IMR-90 (cell line): ENCODE measurements at regions not wholly inside any gene's neighbourhood (a gene's known extent, or its start where the extent isn't known, plus 50 kb on each side); places are given as distances from the start of the nearest gene placed in this dataset.

Source experiments
- ATAC-seq: fragments of 200-7000 bp; cut with Tn5 transposase; 2 replicates; pipeline ENCODE4 v1.9.1; 2020; ENCODE audit warnings: low read depth, mild to moderate bottlenecking, moderate library complexity
- BruUV-seq: library from RNA; stranded (reverse); fragments of 400-500 nt; replicated peaks from 2 replicates; lab custom pipeline; 2021; lab: Mats Ljungman, UMichigan
- CTCF ChIA-PET: fragments of 300-600 bp; formaldehyde crosslinking; extraction: SDS; loops from one replicate; lab custom pipeline; 2021; ENCODE audit warnings: antibody characterized with exemption; lab: Yijun Ruan, JAX
- POLR2A ChIA-PET: fragments of 300-600 bp; sonication (Branson Sonifier 250); formaldehyde crosslinking; loops from one replicate; lab custom pipeline; 2022; ENCODE audit warnings: antibody characterized with exemption; ENCODE audit not compliant: unreplicated experiment; lab: Charles Lee
- DNase-seq: peaks from one replicate; pipeline ENCODE4 v3.0.0; 2013
- H2AFZ ChIP-seq: replicated peaks from 2 replicates; pipeline ENCODE3; 2013; ENCODE audit warnings: low read length, mild to moderate bottlenecking; ENCODE audit not compliant: poor library complexity
- H2AK5ac ChIP-seq: 2 replicates; pipeline ENCODE4 v1.6.1; 2013; ENCODE audit warnings: low read depth, low read length, inconsistent platforms
- H2AK9ac ChIP-seq: replicated peaks from 2 replicates; pipeline ENCODE3; 2013; ENCODE audit warnings: mild to moderate bottlenecking, low read depth, low read length, moderate library complexity; ENCODE audit not compliant: poor library complexity
- H2BK120ac ChIP-seq: 2 replicates; pipeline ENCODE4 v1.6.1; 2013; ENCODE audit warnings: low read depth, low read length, inconsistent platforms
- H2BK15ac ChIP-seq: 3 replicates; pipeline ENCODE4 v1.6.1; 2013; ENCODE audit warnings: low read depth, low read length, inconsistent platforms
- H2BK20ac ChIP-seq: 2 replicates; pipeline ENCODE4 v1.6.1; 2013; ENCODE audit warnings: low read depth, mild to moderate bottlenecking, inconsistent platforms, low read length, moderate library complexity
- H2BK5ac ChIP-seq: 2 replicates; pipeline ENCODE4 v1.6.1; 2013; ENCODE audit warnings: mild to moderate bottlenecking, low read depth, low read length, inconsistent platforms; ENCODE audit not compliant: poor library complexity, severe bottlenecking
- H3K14ac ChIP-seq: replicated peaks from 2 replicates; pipeline ENCODE4 v1.6.1; 2013; ENCODE audit warnings: low read depth, low read length, inconsistent platforms
- H3K18ac ChIP-seq: 2 replicates; pipeline ENCODE4 v1.6.1; 2013; ENCODE audit warnings: low read depth, low read length, control low read depth
- H3K23ac ChIP-seq: 2 replicates; pipeline ENCODE4 v1.6.1; 2013; ENCODE audit warnings: low read depth, low read length, inconsistent platforms
- H3K27ac ChIP-seq: 2 replicates; pipeline ENCODE4 v1.5.1; 2013; ENCODE audit warnings: mild to moderate bottlenecking, control low read depth, low read length; ENCODE audit not compliant: insufficient read depth
- H3K27me3 ChIP-seq: 2 replicates; pipeline ENCODE4 v1.6.1; 2013; ENCODE audit warnings: low read length; ENCODE audit not compliant: control insufficient read depth, insufficient read depth
- H3K36me3 ChIP-seq: 2 replicates; pipeline ENCODE4 v1.6.1; 2013; ENCODE audit warnings: low read length, mixed read lengths; ENCODE audit not compliant: control insufficient read depth, insufficient read depth
- H3K4ac ChIP-seq: 2 replicates; pipeline ENCODE4 v1.6.1; 2013; ENCODE audit warnings: low read depth, low read length, inconsistent platforms
- H3K4me1 ChIP-seq: 2 replicates; pipeline ENCODE4 v1.6.1; 2013; ENCODE audit warnings: low read length, mixed read lengths; ENCODE audit not compliant: control insufficient read depth, insufficient read depth
- H3K4me2 ChIP-seq: 2 replicates; pipeline ENCODE4 v1.6.1; 2013; ENCODE audit warnings: low read depth, mild to moderate bottlenecking, control low read depth, low read length, moderate library complexity
- H3K4me3 ChIP-seq: 2 replicates; pipeline ENCODE4 v1.5.1; 2013; ENCODE audit warnings: low read depth, mild to moderate bottlenecking, control low read depth, low read length, moderate library complexity; ENCODE audit not compliant: insufficient read depth
- H3K56ac ChIP-seq: 2 replicates; pipeline ENCODE4 v1.6.1; 2013; ENCODE audit warnings: low read length, inconsistent platforms; ENCODE audit not compliant: insufficient read depth; ENCODE audit errors: extremely low read depth
- H3K79me1 ChIP-seq, 2 experiments: 2 replicates each; pipeline ENCODE4 v1.6.1; 2013; ENCODE audit warnings: low read length in 2 of 2, inconsistent platforms in 1 of 2, low read depth in 1 of 2
- H3K9ac ChIP-seq: 2 replicates; pipeline ENCODE4 v1.6.1; 2013; ENCODE audit warnings: low read depth, low read length, control low read depth
- H3K9me1 ChIP-seq: 2 replicates; pipeline ENCODE4 v1.6.1; 2013; ENCODE audit warnings: low read length, inconsistent platforms; ENCODE audit not compliant: insufficient read depth
- H3K9me3 ChIP-seq: 2 replicates; pipeline ENCODE4 v1.6.1; 2013; ENCODE audit warnings: low read length; ENCODE audit not compliant: control insufficient read depth, insufficient read depth
- H4K20me1 ChIP-seq: 2 replicates; pipeline ENCODE4 v1.6.1; 2013; ENCODE audit warnings: low read length, inconsistent platforms; ENCODE audit not compliant: insufficient read depth
- H4K5ac ChIP-seq: 2 replicates; pipeline ENCODE4 v1.6.1; 2013; ENCODE audit warnings: mild to moderate bottlenecking, low read depth, low read length, control low read depth
- H4K8ac ChIP-seq, 2 experiments: 2 replicates each; pipeline ENCODE4 v1.6.1; 2013; ENCODE audit warnings: low read depth in 2 of 2, low read length in 2 of 2, control low read depth in 1 of 2, inconsistent platforms in 1 of 2
- H4K91ac ChIP-seq: 2 replicates; pipeline ENCODE4 v1.6.1; 2013; ENCODE audit warnings: low read depth, low read length, inconsistent platforms; ENCODE audit not compliant: insufficient read depth
- BHLHE40 ChIP-seq: fragments of 150-350 bp; IDR thresholded peaks from 2 replicates; pipeline ENCODE4 v1.6.1; 2016; ENCODE audit warnings: mild to moderate bottlenecking, low read depth, low read length
- CEBPB ChIP-seq: IDR thresholded peaks from 2 replicates; pipeline ENCODE4 v1.6.1; 2012; ENCODE audit warnings: low read depth, low read length, improper control_type of control experiment
- CHD1 ChIP-seq: IDR thresholded peaks from 2 replicates; pipeline ENCODE4 v1.6.1; 2012; ENCODE audit warnings: low read depth, low read length, improper control_type of control experiment
- CTCF ChIP-seq: conservative IDR thresholded peaks from 2 replicates; pipeline ENCODE4 v1.5.1; 2012; ENCODE audit warnings: mild to moderate bottlenecking, low read depth, low read length, improper control_type of control experiment
- ELK1 ChIP-seq: fragments of 150-350 bp; IDR thresholded peaks from 2 replicates; pipeline ENCODE4 v1.6.1; 2016; ENCODE audit warnings: low read depth, mild to moderate bottlenecking, low read length, moderate library complexity, borderline replicate concordance
- FOS ChIP-seq: fragments of 150-350 bp; IDR thresholded peaks from 2 replicates; pipeline ENCODE4 v1.6.1; 2016; ENCODE audit warnings: low read depth, low read length
- MAFK ChIP-seq: IDR thresholded peaks from 2 replicates; pipeline ENCODE4 v1.6.1; 2012; ENCODE audit warnings: low read depth, low read length, improper control_type of control experiment
- MAZ ChIP-seq: IDR thresholded peaks from 2 replicates; pipeline ENCODE4 v1.6.1; 2012; ENCODE audit warnings: low read depth, mild to moderate bottlenecking, low read length, improper control_type of control experiment, moderate library complexity, borderline replicate concordance
- MXI1 ChIP-seq: IDR thresholded peaks from 2 replicates; pipeline ENCODE4 v1.6.1; 2012; ENCODE audit warnings: low read depth, mild to moderate bottlenecking, low read length, moderate library complexity, borderline replicate concordance
- NFE2L2 ChIP-seq: fragments of 150-350 bp; IDR thresholded peaks from 2 replicates; pipeline ENCODE4 v1.6.1; 2016; ENCODE audit warnings: low read depth, mild to moderate bottlenecking, low read length
- POLR2A ChIP-seq: IDR thresholded peaks from 2 replicates; pipeline ENCODE4 v1.6.1; 2012; ENCODE audit warnings: mild to moderate bottlenecking, low read depth, low read length
- RAD21 ChIP-seq: IDR thresholded peaks from 2 replicates; pipeline ENCODE4 v1.6.1; 2012; ENCODE audit warnings: low read length, improper control_type of control experiment
- RCOR1 ChIP-seq: IDR thresholded peaks from 2 replicates; pipeline ENCODE4 v1.6.1; 2012; ENCODE audit warnings: mild to moderate bottlenecking, low read length, improper control_type of control experiment; ENCODE audit not compliant: insufficient replicate concordance
- RFX5 ChIP-seq: IDR thresholded peaks from 2 replicates; pipeline ENCODE4 v1.8.0; 2012; ENCODE audit warnings: low read depth, mild to moderate bottlenecking, low read length, moderate library complexity
- SMC3 ChIP-seq: fragments of 150-350 bp; IDR thresholded peaks from 2 replicates; pipeline ENCODE4 v1.6.1; 2016; ENCODE audit warnings: low read depth, mild to moderate bottlenecking, antibody characterized with exemption, low read length, moderate library complexity
- WGBS, 2 experiments: methylation state at CpG; one replicate each; pipeline versions ENCODE4 v1.1.5 to v1.1.7; 2013; ENCODE audit warnings: missing lambda C conversion rate in 2 of 2; ENCODE audit not compliant: insufficient read length in 1 of 2; ENCODE audit errors: extremely low coverage in 2 of 2; 5-methylcytosine and 5-hydroxymethylcytosine counted together
- dilution Hi-C: fragments of 300-500 bp; cut with HindIII; formaldehyde crosslinking; loops from one replicate; pipeline ENCODE4 v1.14.3; 2018; ENCODE audit warnings: low sequenced_read_pairs; ENCODE audit not compliant: unreplicated experiment
- in situ Hi-C: fragments of 300-500 bp; cut with MboI; formaldehyde crosslinking; loops from 3 replicates; pipeline ENCODE4 v1.14.3; 2019; ENCODE audit warnings: low sequenced_read_pairs, inconsistent platforms, mixed read lengths
- intact Hi-C: fragments of 100-400 bp; cut with micrococcal nuclease; formaldehyde crosslinking; loops from 2 replicates; pipeline ENCODE4 v1.10.0; 2022
- TF ChIP-seq, protein P1 (sequence below): fragments of 150-350 bp; IDR thresholded peaks from 2 replicates; pipeline ENCODE4 v1.6.1; 2017; ENCODE audit warnings: mild to moderate bottlenecking, antibody characterized with exemption, low read length, low read depth

GRCh38 chr1:166730299-166730888, 108.9 kb upstream of the POGK start:
- in situ Hi-C loops (no loop called here), intact Hi-C loops (no loop called here), dilution Hi-C loops (no loop called here)
- no peak overlapping the region for H3K27ac ChIP-seq
- H3K23ac ChIP-seq: no peak overlapping the region
- H2BK5ac ChIP-seq: no peak overlapping the region
- H2AFZ ChIP-seq: no peak overlapping the region
- no peak overlapping the region for H4K91ac ChIP-seq
- WGBS, 2 experiments: no CpG with 5 or more reads among the region's 1 CpG
- no peak overlapping the region for H3K4me2 ChIP-seq
- H3K9ac ChIP-seq: no peak overlapping the region
- ChIA-PET POLR2A (no interaction called here), CTCF (no interaction called here)
- H3K14ac ChIP-seq: no peak overlapping the region
- no peak overlapping the region for H2AK9ac ChIP-seq
- ATAC-seq (no peak), DNase-seq (no peak)
- H4K8ac ChIP-seq: no peak overlapping the region
- no peaks in the 10 kb centered on the region for H3K27me3 ChIP-seq
- no peak overlapping the region for H2AK5ac ChIP-seq
- no peaks in the 10 kb centered on the region for H3K79me1 ChIP-seq
- H4K5ac ChIP-seq: no peak overlapping the region
- TF ChIP-seq RAD21 (no peak), ELK1 (no peak), NFE2L2 (no peak), RCOR1 (no peak), CTCF (no peak), MAZ (no peak), BHLHE40 (no peak), RFX5 (no peak), CEBPB (no peak), MAFK (no peak), POLR2A (no peak), MXI1 (no peak), CHD1 (no peak), FOS (no peak), SMC3 (no peak)
- TF ChIP-seq, protein P1, sequence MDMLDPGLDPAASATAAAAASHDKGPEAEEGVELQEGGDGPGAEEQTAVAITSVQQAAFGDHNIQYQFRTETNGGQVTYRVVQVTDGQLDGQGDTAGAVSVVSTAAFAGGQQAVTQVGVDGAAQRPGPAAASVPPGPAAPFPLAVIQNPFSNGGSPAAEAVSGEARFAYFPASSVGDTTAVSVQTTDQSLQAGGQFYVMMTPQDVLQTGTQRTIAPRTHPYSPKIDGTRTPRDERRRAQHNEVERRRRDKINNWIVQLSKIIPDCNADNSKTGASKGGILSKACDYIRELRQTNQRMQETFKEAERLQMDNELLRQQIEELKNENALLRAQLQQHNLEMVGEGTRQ: no peak
- no peak overlapping the region for H3K4ac ChIP-seq
- H3K9me3 ChIP-seq: peaks cover 15% of the 10 kb centered on the region
- H4K20me1 ChIP-seq: no peaks in the 10 kb centered on the region
- no peak overlapping the region for H2BK20ac ChIP-seq
- BruUV-seq: no TSS peak
- H2BK120ac ChIP-seq: no peak overlapping the region
- no peaks in the 10 kb centered on the region for H3K9me1 ChIP-seq
- H3K4me3 ChIP-seq: no peak overlapping the region
- no peaks in the 10 kb centered on the region for H3K36me3 ChIP-seq
- H3K4me1 ChIP-seq: no peaks in the 10 kb centered on the region
- no peak overlapping the region for H3K56ac ChIP-seq
- H3K18ac ChIP-seq: no peak overlapping the region
- no peak overlapping the region for H2BK15ac ChIP-seq
